Caco-2 (cell line): ENCODE measurements at regions not wholly inside any gene's neighbourhood (a gene's known extent, or its start where the extent isn't known, plus 50 kb on each side); places are given as distances from the start of the nearest gene placed in this dataset.

Experiments used
- BruUV-seq: library from RNA; stranded (reverse); fragments of 400-500 nt; replicated peaks from 2 replicates; lab custom pipeline; 2021; lab: Mats Ljungman, UMichigan
- CTCF ChIA-PET: fragments of 300-600 bp; sonication (Branson Sonifier 250); formaldehyde crosslinking; loops from one replicate; lab custom pipeline; 2022; ENCODE audit warnings: antibody characterized with exemption; lab: Charles Lee
- POLR2A ChIA-PET: fragments of 300-600 bp; sonication (Branson Sonifier 250); formaldehyde crosslinking; loops from one replicate; lab custom pipeline; 2022; ENCODE audit warnings: antibody characterized with exemption; lab: Charles Lee
- DNase-seq, 2 experiments: peaks; one replicate each; pipeline versions ENCODE4 v3.0.0 to v3.0.0-alpha.2; 2020 to 2022
- H3K27me3 ChIP-seq: replicated peaks from 2 replicates; pipeline ENCODE4 v1.6.0; 2011; ENCODE audit warnings: low read length; ENCODE audit not compliant: control insufficient read depth, insufficient read depth
- H3K36me3 ChIP-seq: 2 replicates; pipeline ENCODE4 v1.5.1; 2011; ENCODE audit warnings: low read length; ENCODE audit not compliant: control insufficient read depth, insufficient read depth
- H3K4me1 ChIP-seq: fragments of 250-450 bp; sonication (Bioruptor Pico); 2 replicates; pipeline ENCODE4 v1.5.1; 2020; ENCODE audit warnings: mild to moderate bottlenecking
- H3K4me3 ChIP-seq: 2 replicates; pipeline ENCODE4 v1.5.1; 2011; ENCODE audit warnings: low read depth, mild to moderate bottlenecking, control low read depth, low read length
- H3K9me3 ChIP-seq: fragments of 250-450 bp; sonication (Bioruptor Pico); 2 replicates; pipeline ENCODE4 v1.5.1; 2020; ENCODE audit warnings: mild to moderate bottlenecking, moderate library complexity
- H3K27ac Mint-ChIP-seq: one replicate; pipeline ENCODE4 v1.8.0; 2022; ENCODE audit warnings: mixed read lengths; ENCODE audit not compliant: unreplicated experiment
- H3K27me3 Mint-ChIP-seq: one replicate; pipeline ENCODE4 v1.8.0; 2022; ENCODE audit warnings: mixed read lengths; ENCODE audit not compliant: insufficient read depth, unreplicated experiment
- H3K36me3 Mint-ChIP-seq: one replicate; pipeline ENCODE4 v1.8.0; 2022; ENCODE audit warnings: mild to moderate bottlenecking, mixed read lengths; ENCODE audit not compliant: insufficient read depth, unreplicated experiment
- H3K4me1 Mint-ChIP-seq: one replicate; pipeline ENCODE4 v1.8.0; 2022; ENCODE audit warnings: low read depth, mixed read lengths; ENCODE audit not compliant: unreplicated experiment
- H3K4me3 Mint-ChIP-seq: one replicate; pipeline ENCODE4 v1.8.0; 2022; ENCODE audit warnings: mild to moderate bottlenecking, moderate library complexity, mixed read lengths; ENCODE audit not compliant: unreplicated experiment
- H3K9me3 Mint-ChIP-seq: one replicate; pipeline ENCODE4 v1.8.0; 2022; ENCODE audit warnings: mixed read lengths; ENCODE audit not compliant: unreplicated experiment
- intact Hi-C: fragments of 100-400 bp; cut with micrococcal nuclease; formaldehyde crosslinking; loops from one replicate; pipeline ENCODE4 v1.10.0; 2022; ENCODE audit not compliant: unreplicated experiment
- TF ChIP-seq, protein P1 (sequence below), 2 experiments: fragments of 200-600 bp in 1 of 2; IDR thresholded peaks; 1 replicate in 1 of 2; 2 replicates in 1 of 2; pipeline versions ENCODE4 v1.5.1 to v1.8.0; 2011 to 2022; ENCODE audit warnings: antibody characterized with exemption in 1 of 2, control low read depth in 1 of 2, inconsistent platforms in 1 of 2, low read depth in 1 of 2, low read length in 1 of 2, mild to moderate bottlenecking in 1 of 2, moderate library complexity in 1 of 2; ENCODE audit not compliant: insufficient read depth in 1 of 2, severe bottlenecking in 1 of 2, unreplicated experiment in 1 of 2

DNA sequence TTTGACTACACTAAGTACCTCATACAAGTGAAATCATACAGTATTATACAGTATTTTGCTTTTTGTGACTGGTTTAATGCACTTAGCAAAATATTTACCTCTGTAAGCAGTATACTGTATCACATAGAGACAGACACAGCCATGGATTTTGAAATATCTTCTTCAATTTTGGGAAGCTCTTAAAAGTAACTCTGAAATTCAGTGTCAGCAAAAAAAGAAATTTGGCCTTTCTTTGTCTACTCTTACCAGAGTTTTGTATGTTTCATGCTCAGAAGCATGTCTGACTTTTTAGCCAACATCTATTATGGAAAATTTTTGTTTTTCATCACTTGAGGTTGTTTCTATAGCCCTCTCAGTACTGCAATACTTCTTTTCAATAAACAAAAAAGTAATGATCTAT, 1102.2 kb downstream of the TRHDE start:
- no peaks in the 10 kb centered on the region for H3K9me3 ChIP-seq
- no peak for DNase-seq
- Mint-ChIP-seq H3K36me3 (no peaks in the 10 kb centered on the region), H3K4me1 (no peaks in the 10 kb centered on the region), H3K27me3 (no peaks in the 10 kb centered on the region), H3K4me3 (no peak overlapping the region), H3K9me3 (no peaks in the 10 kb centered on the region), H3K27ac (no peak overlapping the region)
- H3K27me3 ChIP-seq: no peaks in the 10 kb centered on the region
- POLR2A ChIA-PET: no interaction called here
- no TSS peak for BruUV-seq
- CTCF ChIA-PET: no interaction called here
- H3K4me3 ChIP-seq: no peak overlapping the region
- TF ChIP-seq, protein P1, sequence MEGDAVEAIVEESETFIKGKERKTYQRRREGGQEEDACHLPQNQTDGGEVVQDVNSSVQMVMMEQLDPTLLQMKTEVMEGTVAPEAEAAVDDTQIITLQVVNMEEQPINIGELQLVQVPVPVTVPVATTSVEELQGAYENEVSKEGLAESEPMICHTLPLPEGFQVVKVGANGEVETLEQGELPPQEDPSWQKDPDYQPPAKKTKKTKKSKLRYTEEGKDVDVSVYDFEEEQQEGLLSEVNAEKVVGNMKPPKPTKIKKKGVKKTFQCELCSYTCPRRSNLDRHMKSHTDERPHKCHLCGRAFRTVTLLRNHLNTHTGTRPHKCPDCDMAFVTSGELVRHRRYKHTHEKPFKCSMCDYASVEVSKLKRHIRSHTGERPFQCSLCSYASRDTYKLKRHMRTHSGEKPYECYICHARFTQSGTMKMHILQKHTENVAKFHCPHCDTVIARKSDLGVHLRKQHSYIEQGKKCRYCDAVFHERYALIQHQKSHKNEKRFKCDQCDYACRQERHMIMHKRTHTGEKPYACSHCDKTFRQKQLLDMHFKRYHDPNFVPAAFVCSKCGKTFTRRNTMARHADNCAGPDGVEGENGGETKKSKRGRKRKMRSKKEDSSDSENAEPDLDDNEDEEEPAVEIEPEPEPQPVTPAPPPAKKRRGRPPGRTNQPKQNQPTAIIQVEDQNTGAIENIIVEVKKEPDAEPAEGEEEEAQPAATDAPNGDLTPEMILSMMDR (IDR thresholded peaks at IDR 0.05; ENCODE audit: insufficient read depth in 1 of 2, low read depth in 1 of 2, low read length in 1 of 2, severe bottlenecking in 1 of 2, unreplicated experiment in 1 of 2): no peak
- intact Hi-C loops: no loop called here
- no peaks in the 10 kb centered on the region for H3K4me1 ChIP-seq
- H3K36me3 ChIP-seq: no peaks in the 10 kb centered on the region

GRCh38 chr12:73383584-73384222, 1111.5 kb downstream of the TRHDE start:
- POLR2A ChIA-PET: no interaction called here
- no peaks in the 10 kb centered on the region for H3K36me3 ChIP-seq
- Mint-ChIP-seq H3K4me1 (no peaks in the 10 kb centered on the region), H3K36me3 (no peaks in the 10 kb centered on the region), H3K27me3 (no peaks in the 10 kb centered on the region), H3K4me3 (no peak overlapping the region), H3K27ac (no peak overlapping the region), H3K9me3 (no peaks in the 10 kb centered on the region)
- no peaks in the 10 kb centered on the region for H3K4me1 ChIP-seq
- CTCF ChIA-PET: no interaction called here
- TF ChIP-seq, protein P1 (IDR thresholded peaks at IDR 0.05; ENCODE audit: insufficient read depth in 1 of 2, low read depth in 1 of 2, low read length in 1 of 2, severe bottlenecking in 1 of 2, unreplicated experiment in 1 of 2): no peak
- no peak for DNase-seq
- BruUV-seq: no TSS peak
- no peaks in the 10 kb centered on the region for H3K9me3 ChIP-seq
- H3K27me3 ChIP-seq: no peaks in the 10 kb centered on the region
- H3K4me3 ChIP-seq: no peak overlapping the region
- intact Hi-C loops: no loop called here

DNA sequence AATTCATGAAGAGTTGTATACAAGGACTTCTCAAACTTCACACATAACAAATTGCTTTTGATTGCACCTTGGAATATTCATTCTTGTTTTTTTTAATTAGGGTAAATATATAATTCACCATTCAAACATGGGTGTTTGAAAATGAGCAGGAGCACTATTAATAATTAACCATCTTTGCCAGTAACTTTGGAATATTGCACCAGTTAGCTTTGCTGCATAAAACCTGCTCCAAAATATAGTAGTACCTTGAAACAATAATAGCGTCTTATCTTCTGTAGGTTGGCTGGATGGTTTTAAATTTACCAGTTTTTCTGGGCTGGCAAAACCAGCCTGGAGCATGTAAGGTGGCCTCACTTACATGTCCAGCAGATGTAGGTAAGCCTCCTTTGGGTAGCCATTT, 1112.4 kb downstream of the TRHDE start:
- DNase-seq: no peak
- Histone ChIP-seq H3K36me3 (no peaks in the 10 kb centered on the region), H3K27me3 (no peaks in the 10 kb centered on the region), H3K4me3 (no peak overlapping the region), H3K4me1 (no peaks in the 10 kb centered on the region), H3K9me3 (no peaks in the 10 kb centered on the region)
- Mint-ChIP-seq H3K4me3 (no peak overlapping the region), H3K27me3 (no peaks in the 10 kb centered on the region), H3K27ac (no peak overlapping the region), H3K9me3 (no peaks in the 10 kb centered on the region), H3K36me3 (no peaks in the 10 kb centered on the region), H3K4me1 (no peaks in the 10 kb centered on the region)
- intact Hi-C loops: no loop called here
- TF ChIP-seq, protein P1 (IDR thresholded peaks at IDR 0.05; ENCODE audit: insufficient read depth in 1 of 2, low read depth in 1 of 2, low read length in 1 of 2, severe bottlenecking in 1 of 2, unreplicated experiment in 1 of 2): no peak
- ChIA-PET POLR2A (no interaction called here), CTCF (no interaction called here)
- BruUV-seq: no TSS peak
